ENCODE measurements at regions not wholly inside any gene's neighbourhood (a gene's known extent, or its start where the extent isn't known, plus 50 kb on each side); places are given as distances from the start of the nearest gene placed in this dataset.

DNA sequence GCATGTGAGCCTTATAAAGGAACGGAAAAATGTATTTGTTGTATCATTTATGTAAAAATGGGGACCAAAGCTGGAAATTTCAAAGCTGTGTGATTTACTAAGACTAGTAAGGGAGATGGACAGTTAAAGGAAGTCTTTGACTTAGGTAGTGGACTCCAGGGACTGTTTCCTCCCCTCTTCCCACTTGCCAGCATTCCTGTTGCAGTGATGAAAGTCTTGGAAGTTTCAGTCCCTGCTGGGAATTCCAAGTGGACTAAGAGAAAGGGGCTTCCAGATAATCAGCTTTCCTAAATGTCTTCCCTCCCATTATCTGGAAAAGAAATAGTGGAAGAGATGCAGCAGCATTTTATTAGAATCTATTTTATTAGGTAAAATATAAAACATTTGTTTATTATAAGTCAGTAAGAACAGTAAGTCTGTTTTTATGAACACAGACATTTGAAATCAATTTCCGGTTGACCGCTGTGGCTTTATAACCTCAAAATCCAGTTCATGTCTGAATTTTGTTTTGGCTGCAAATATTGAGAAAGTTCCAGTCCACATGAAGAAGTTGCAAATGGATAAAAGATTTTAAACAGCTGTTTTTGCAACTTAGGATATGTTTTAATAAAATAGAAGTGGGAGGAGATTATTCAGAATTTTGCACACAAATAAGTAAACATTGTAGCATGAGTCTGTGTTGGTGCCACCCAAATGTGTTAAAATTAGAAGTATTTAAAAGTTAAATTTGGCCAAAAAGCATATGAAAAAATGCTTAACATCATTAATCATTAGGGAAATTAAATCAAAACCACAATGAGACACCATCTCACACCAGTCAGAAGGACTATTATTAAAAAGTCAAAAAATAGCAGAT is 141.8 kb downstream of the IL20RB start:
- no peak for DNase-seq (ENCODE audit: extremely low read depth, low read depth)
- TF ChIP-seq, protein P1, sequence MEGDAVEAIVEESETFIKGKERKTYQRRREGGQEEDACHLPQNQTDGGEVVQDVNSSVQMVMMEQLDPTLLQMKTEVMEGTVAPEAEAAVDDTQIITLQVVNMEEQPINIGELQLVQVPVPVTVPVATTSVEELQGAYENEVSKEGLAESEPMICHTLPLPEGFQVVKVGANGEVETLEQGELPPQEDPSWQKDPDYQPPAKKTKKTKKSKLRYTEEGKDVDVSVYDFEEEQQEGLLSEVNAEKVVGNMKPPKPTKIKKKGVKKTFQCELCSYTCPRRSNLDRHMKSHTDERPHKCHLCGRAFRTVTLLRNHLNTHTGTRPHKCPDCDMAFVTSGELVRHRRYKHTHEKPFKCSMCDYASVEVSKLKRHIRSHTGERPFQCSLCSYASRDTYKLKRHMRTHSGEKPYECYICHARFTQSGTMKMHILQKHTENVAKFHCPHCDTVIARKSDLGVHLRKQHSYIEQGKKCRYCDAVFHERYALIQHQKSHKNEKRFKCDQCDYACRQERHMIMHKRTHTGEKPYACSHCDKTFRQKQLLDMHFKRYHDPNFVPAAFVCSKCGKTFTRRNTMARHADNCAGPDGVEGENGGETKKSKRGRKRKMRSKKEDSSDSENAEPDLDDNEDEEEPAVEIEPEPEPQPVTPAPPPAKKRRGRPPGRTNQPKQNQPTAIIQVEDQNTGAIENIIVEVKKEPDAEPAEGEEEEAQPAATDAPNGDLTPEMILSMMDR (IDR thresholded peaks at IDR 0.05; ENCODE audit: low read depth, low read length), result no peak

DNA sequence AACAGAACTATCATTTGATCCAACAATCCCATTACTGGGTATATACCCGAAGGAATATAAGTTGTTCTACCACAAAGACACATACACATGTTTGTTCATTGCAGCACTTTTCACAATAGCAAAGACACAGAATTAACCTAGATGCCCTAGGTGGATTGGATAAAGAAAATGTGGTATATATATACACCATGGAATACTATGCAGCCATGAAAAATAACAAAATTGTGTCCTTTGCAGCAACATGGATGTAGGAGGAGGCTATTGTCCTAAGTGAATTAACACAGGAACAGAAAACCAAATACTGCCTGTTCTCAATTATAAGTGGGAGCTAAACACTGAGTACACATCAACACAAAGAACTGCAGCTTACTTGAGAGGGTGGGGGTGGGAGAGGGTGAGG is 142.5 kb downstream of the IL20RB start:
- no peak for DNase-seq (ENCODE audit: extremely low read depth, low read depth)
- TF ChIP-seq, protein P1 (IDR thresholded peaks at IDR 0.05; ENCODE audit: low read depth, low read length), result no peak

DNA sequence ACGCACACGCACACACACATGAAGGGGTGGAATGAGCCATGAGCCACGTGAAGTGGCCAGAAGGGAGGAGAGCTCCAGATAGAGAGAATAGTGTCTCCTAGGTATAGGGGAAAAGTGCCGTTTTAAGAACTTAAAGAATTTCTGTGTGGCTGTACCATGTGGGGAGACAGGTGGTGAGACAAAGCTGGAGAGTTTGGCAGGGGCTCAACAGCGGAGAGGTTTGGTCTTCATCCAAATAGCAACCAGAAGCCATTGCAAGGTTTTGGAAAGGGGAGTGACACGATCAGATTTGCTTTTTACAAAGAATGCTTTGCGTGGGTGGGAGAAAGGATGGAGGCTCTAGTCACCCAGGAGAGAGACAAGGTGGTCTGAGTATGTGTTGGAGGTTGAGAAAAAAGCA is 146.0 kb downstream of the IL20RB start:
- DNase-seq (ENCODE audit: extremely low read depth, low read depth), result no peak
- TF ChIP-seq, protein P1 (IDR thresholded peaks at IDR 0.05; ENCODE audit: low read depth, low read length), result no peak

DNA sequence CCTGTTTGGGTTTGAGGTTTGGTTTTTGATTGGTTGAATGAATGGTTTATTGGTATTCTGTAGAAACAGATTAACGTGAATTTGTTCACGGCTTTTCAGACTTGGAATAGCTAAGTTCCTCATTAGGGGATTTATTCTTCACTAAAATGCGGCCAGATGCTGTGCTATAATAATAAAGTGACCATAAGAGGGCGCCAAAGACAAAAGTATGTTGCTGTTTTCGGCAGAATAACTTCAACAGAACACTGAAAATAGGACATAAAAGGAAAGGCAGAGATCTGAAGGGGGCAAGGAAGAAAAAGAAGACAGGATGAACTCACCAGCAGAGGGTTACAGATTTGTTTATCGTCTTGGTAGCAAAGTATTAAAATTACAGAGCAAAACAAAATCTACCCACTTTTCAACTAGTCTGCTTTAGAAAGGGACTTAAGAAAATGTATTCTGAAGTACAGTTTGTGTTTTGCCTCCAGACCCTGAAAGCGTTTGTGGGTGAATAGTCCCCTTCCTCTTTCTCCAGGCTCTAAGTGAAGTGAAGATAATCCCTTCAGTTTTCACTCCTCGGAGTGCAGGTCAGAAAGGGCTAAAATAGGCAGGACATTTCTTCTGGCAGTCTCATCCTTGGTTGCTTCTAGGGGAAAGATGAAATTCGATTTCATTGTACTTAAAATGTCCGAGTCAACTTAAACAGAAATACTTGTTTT is 147.6 kb downstream of the IL20RB start:
- TF ChIP-seq, protein P1 (IDR thresholded peaks at IDR 0.05; ENCODE audit: low read depth, low read length), result peak; percentile 55
- DNase-seq (ENCODE audit: extremely low read depth, low read depth), result no peak

DNA sequence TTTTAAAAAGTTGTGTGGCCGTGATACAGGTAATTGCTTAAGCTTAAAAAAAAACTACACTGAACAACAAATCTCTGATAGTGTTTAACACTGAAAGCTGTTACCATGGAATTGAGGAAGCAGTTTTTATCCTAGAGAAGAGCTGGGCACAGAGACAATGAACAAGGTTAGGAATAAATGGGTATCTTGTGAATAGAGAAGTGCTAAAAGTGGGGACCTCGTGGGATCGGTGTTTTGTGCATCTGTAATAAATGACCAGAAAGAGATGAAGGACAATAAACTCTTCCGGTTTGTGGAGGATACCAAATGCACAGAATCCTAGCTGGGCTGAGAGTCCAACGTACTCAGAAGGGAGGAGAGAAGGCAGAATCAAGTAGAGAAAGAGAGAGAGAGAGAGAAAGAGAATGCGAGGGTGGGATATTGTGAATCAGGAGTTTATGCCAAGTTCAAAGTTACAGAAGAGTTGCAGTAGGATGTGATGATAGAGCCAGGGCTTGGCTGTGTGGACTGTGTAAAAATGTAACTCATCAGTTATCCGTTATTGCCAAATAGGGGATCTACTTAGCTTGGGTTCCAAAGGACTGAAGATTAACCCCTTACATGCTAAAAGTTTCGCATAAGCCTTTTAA is 148.9 kb downstream of the IL20RB start:
- DNase-seq (ENCODE audit: extremely low read depth, low read depth), result no peak
- TF ChIP-seq, protein P1 (IDR thresholded peaks at IDR 0.05; ENCODE audit: low read depth, low read length), result no peak

DNA sequence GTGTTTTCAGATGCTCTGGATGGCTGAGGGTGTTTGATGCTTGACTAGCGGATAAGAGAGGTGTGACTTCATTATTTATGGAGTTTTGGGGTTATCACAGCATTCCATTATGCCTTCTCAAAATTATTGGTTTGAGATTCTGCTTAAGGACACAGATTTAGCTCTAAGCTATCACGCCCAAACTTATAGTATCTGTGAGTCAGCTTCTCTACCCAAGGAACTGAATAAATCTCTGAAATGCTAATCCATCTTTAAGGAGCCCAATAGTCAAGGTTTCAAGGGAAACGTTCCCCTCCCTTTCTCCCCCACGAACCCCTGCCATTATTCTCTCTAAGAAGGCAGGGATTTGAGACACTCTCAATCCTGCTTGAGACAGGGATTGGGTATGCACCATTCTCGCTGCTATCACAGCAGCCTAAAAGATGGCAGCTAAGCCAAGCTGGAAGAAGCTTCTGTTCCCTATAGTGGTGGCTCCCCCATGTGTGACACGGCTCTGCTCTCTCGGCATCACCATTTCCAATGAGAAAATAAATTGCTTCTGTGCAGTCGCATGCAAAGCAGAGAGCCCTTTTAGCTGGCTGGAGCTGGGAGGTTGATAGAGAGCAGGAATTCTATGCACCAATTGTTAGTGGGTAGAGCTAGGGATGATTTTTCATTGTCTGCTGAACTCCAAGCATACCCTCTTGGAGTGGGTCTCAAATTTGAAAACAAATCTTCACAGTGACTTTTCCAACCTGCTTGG is 151.1 kb downstream of the IL20RB start:
- TF ChIP-seq, protein P1 (IDR thresholded peaks at IDR 0.05; ENCODE audit: low read depth, low read length), result no peak
- no peak for DNase-seq (ENCODE audit: extremely low read depth, low read depth)
